HG02642 (cell line): ENCODE measurements at regions not wholly inside any gene's neighbourhood (a gene's known extent, or its start where the extent isn't known, plus 50 kb on each side); places are given as distances from the start of the nearest gene placed in this dataset.

ENCODE experiments used
- ATAC-seq: cut with Tn5 transposase; IDR thresholded peaks from one replicate; pipeline ENCODE4 v1.9.1; 2021; ENCODE audit warnings: mild to moderate bottlenecking; ENCODE audit not compliant: unreplicated experiment, poor library complexity

GRCh38 chr1:163406772-163407171 is 85.0 kb downstream of the NUF2 start:
- no peak for ATAC-seq

GRCh38 chr1:163408262-163408661 is 86.5 kb downstream of the NUF2 start:
- ATAC-seq: no peak

- ATAC-seq: no peak
These were observed 88.6 kb downstream of the NUF2 start for GRCh38 chr1:163410073-163410999.

GRCh38 chr1:163412221-163412620 is 90.5 kb downstream of the NUF2 start:
- ATAC-seq: no peak

GRCh38 chr1:163414778-163415177 is 93.0 kb downstream of the NUF2 start:
- ATAC-seq: peak; percentile 97

GRCh38 chr1:163421701-163422100 is 99.9 kb downstream of the NUF2 start:
- no peak for ATAC-seq

GRCh38 chr1:163422738-163423404 is 101.1 kb downstream of the NUF2 start:
- no peak for ATAC-seq

GRCh38 chr1:163426505-163427251 is 104.9 kb downstream of the NUF2 start:
- ATAC-seq: no peak

- no peak for ATAC-seq
These were observed 105.5 kb downstream of the NUF2 start for GRCh38 chr1:163427279-163427678.

- ATAC-seq: no peak
These were observed 114.5 kb downstream of the NUF2 start for GRCh38 chr1:163436140-163436812.

- ATAC-seq: no peak
These were observed 117.7 kb downstream of the NUF2 start for GRCh38 chr1:163439471-163439870.

- ATAC-seq: no peak
These were observed 118.3 kb downstream of the NUF2 start for GRCh38 chr1:163440090-163440489.

GRCh38 chr1:163442231-163442879 is 120.6 kb downstream of the NUF2 start:
- ATAC-seq: no peak

GRCh38 chr1:163442895-163443294 is 121.1 kb downstream of the NUF2 start:
- no peak for ATAC-seq

- no peak for ATAC-seq
These were observed 122.1 kb downstream of the NUF2 start for GRCh38 chr1:163443863-163444262.

GRCh38 chr1:163444665-163445064 is 122.9 kb downstream of the NUF2 start:
- ATAC-seq: no peak

GRCh38 chr1:163450986-163451385 is 129.2 kb downstream of the NUF2 start:
- no peak for ATAC-seq

- ATAC-seq: no peak
These were observed 137.8 kb downstream of the NUF2 start for GRCh38 chr1:163459539-163459938.

- no peak for ATAC-seq
These were observed 145.5 kb downstream of the NUF2 start for GRCh38 chr1:163467289-163467688.
